ENCODE measurements at regions not wholly inside any gene's neighbourhood (a gene's known extent, or its start where the extent isn't known, plus 50 kb on each side); places are given as distances from the start of the nearest gene placed in this dataset.

DNA sequence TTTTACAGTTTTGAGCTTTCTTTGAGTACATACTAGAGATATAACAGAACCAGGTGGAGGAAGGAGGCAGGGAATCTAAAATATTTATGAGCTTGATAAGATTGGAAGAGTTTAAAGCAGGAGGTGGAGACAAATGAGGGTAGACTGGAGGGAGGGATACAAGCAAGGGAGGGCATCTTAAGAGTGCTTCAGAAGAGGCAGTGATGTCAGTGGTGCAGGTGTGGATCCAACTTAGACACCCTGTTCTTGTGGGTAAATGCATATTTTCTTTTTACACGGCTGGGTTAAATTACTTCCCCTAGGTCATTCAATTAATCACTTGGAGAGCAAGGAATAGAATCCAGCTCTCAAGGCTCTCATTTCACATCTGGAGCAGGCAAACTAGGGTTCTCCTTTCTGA is 146.1 kb upstream of the LRIG3 start:
- Histone ChIP-seq H2AFZ (no peak overlapping the region), H4K20me1 (ENCODE audit: insufficient read depth) (no peaks in the 10 kb centered on the region), H3F3A (ENCODE audit: insufficient read depth, low read depth) (no peaks in the 10 kb centered on the region), H3K27ac (no peak overlapping the region), H3K4me1 (replicated peaks; ENCODE audit: insufficient read depth) (no peaks in the 10 kb centered on the region), H3K9me2 (ENCODE audit: insufficient read depth) (peaks cover 6% of the 10 kb centered on the region), H3K79me2 (ENCODE audit: low read depth) (no peaks in the 10 kb centered on the region), H3K36me3 (ENCODE audit: low read depth) (no peaks in the 10 kb centered on the region), H3K4me3 (no peak overlapping the region), H3K27me3 (ENCODE audit: insufficient read depth, low read depth) (no peaks in the 10 kb centered on the region), H3K4me2 (no peak overlapping the region), H3K9me3 (ENCODE audit: insufficient read depth, low read depth) (no peaks in the 10 kb centered on the region)
- DNase-seq, result no peak
- ChIA-PET POLR2A (ENCODE audit: unreplicated experiment) (no interaction called here), CTCF (no interaction called here)
- no TSS peak for BruUV-seq (replicated peaks)
- intact Hi-C loops (cut with micrococcal nuclease; ENCODE audit: unreplicated experiment), result no loop called here
- TF ChIP-seq CTCF (conservative IDR thresholded peaks at IDR 0.05), result no peak
- TF ChIP-seq EZH2 (IDR thresholded peaks at IDR 0.05; ENCODE audit: low read depth), result no peak

DNA sequence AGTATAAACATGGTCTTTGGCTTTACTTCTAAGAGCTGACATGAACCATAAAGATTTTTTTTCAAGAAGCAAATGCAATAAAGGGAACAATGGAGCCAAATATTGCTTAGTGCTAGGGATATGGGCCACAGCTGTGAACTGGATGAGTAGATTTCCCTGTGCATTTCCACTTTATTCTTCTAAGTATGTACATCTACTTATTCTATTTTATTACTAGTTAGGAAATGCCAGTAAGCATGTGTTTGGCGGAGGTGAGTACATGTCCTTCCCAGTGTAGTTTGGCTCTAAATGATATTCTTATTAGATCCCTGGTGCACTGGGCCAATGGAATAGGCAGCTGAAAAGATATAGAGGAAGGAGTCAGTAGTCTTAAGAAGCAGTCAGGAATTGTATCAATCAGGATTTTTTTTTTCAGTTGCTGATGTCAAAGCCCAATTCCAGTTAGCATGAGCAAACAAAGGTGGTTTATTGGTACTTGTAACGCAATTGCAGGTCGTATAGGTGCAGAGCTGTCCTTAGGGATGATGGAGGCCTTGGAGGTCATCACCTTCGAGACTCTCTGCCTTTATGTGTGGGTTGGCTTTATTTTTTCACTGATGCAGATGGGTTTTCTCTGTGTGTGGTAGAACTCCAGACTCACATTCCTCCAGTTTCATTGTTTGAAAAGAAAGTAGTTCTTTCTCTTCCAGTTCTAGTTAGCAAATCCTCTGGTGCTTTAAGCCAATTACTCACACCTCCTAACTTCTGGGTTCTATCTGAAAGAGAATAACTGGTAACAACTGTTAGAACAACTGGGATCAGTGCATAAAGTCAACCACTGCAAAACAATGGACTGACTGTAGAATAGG is 139.0 kb upstream of the LRIG3 start:
- CTCF ChIA-PET, result no interaction called here
- Histone ChIP-seq H3K9me3 (ENCODE audit: insufficient read depth, low read depth) (peaks cover 5% of the 10 kb centered on the region; the same call in 1 of the 2 replicates), H2AFZ (no peak overlapping the region), H3K9me2 (ENCODE audit: insufficient read depth) (peaks cover 3% of the 10 kb centered on the region; the same call in 1 of the 2 replicates), H3K4me1 (replicated peaks; ENCODE audit: insufficient read depth) (peaks cover 20% of the 10 kb centered on the region), H3F3A (ENCODE audit: insufficient read depth, low read depth) (peaks cover 13% of the 10 kb centered on the region; the same call in 1 of the 2 replicates), H3K27ac (no peak overlapping the region), H3K4me2 (no peak overlapping the region), H3K79me2 (ENCODE audit: low read depth) (no peaks in the 10 kb centered on the region), H3K36me3 (ENCODE audit: low read depth) (no peaks in the 10 kb centered on the region), H3K4me3 (no peak overlapping the region), H3K27me3 (ENCODE audit: insufficient read depth, low read depth) (no peaks in the 10 kb centered on the region), H4K20me1 (ENCODE audit: insufficient read depth) (no peaks in the 10 kb centered on the region)
- intact Hi-C loops (cut with micrococcal nuclease; ENCODE audit: unreplicated experiment), result no loop called here
- no peak for DNase-seq
- POLR2A ChIA-PET (ENCODE audit: unreplicated experiment), result no interaction called here
- TF ChIP-seq EZH2 (IDR thresholded peaks at IDR 0.05; ENCODE audit: low read depth) (no peak), CTCF (conservative IDR thresholded peaks at IDR 0.05) (no peak)
- BruUV-seq (replicated peaks), result no TSS peak

DNA sequence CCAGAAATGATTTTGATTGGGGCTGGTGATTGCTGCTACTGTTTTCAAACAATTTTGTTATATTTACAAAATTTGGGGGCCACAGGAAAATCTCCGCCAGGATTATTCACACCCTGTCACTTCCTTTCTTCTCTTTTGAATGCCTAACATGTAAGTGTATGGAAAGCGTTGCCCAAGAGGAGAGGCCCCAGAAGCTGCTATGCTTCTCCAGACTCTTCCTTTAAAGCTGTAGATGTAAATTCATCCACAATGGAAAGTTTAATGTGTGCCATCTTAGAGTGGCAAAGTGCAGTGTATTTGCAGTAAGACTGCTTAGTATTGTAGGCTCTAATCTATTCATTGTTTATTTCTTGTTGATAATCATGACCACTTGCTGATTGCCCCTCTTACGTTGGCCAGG is 136.7 kb upstream of the LRIG3 start:
- Histone ChIP-seq H3F3A (ENCODE audit: insufficient read depth, low read depth) (peaks cover 13% of the 10 kb centered on the region; the same call in 1 of the 2 replicates), H3K27me3 (ENCODE audit: insufficient read depth, low read depth) (no peaks in the 10 kb centered on the region), H3K36me3 (ENCODE audit: low read depth) (no peaks in the 10 kb centered on the region), H3K79me2 (ENCODE audit: low read depth) (no peaks in the 10 kb centered on the region), H3K4me2 (no peak overlapping the region), H3K27ac (no peak overlapping the region), H3K4me3 (no peak overlapping the region), H4K20me1 (ENCODE audit: insufficient read depth) (no peaks in the 10 kb centered on the region), H3K4me1 (replicated peaks; ENCODE audit: insufficient read depth) (peaks cover 22% of the 10 kb centered on the region), H3K9me3 (ENCODE audit: insufficient read depth, low read depth) (peaks cover 5% of the 10 kb centered on the region; the same call in 1 of the 2 replicates), H3K9me2 (ENCODE audit: insufficient read depth) (no peaks in the 10 kb centered on the region), H2AFZ (no peak overlapping the region)
- ChIA-PET POLR2A (ENCODE audit: unreplicated experiment) (no interaction called here), CTCF (no interaction called here)
- no peak for DNase-seq
- intact Hi-C loops (cut with micrococcal nuclease; ENCODE audit: unreplicated experiment), result no loop called here
- TF ChIP-seq EZH2 (IDR thresholded peaks at IDR 0.05; ENCODE audit: low read depth) (no peak), CTCF (conservative IDR thresholded peaks at IDR 0.05) (no peak)
- BruUV-seq (replicated peaks), result no TSS peak
